Activated CD8-positive, alpha-beta memory T cell treated with anti-CD3 and anti-CD28 coated beads for 1 hour (primary cell): ENCODE measurements at regions not wholly inside any gene's neighbourhood (a gene's known extent, or its start where the extent isn't known, plus 50 kb on each side); places are given as distances from the start of the nearest gene placed in this dataset.
"Not testable (repeated sequence)": the region's sequence is repeated elsewhere in the genome, so short reads cannot be mapped to it uniquely, and the experiment has no call there.

ENCODE experiments used
- DNase-seq, 2 donors: peaks; one replicate each; pipeline ENCODE4 v3.0.0-alpha.2; 2020; ENCODE audit warnings: low read depth in 1 of 2; ENCODE audit errors: extremely low read depth in 1 of 2

DNA sequence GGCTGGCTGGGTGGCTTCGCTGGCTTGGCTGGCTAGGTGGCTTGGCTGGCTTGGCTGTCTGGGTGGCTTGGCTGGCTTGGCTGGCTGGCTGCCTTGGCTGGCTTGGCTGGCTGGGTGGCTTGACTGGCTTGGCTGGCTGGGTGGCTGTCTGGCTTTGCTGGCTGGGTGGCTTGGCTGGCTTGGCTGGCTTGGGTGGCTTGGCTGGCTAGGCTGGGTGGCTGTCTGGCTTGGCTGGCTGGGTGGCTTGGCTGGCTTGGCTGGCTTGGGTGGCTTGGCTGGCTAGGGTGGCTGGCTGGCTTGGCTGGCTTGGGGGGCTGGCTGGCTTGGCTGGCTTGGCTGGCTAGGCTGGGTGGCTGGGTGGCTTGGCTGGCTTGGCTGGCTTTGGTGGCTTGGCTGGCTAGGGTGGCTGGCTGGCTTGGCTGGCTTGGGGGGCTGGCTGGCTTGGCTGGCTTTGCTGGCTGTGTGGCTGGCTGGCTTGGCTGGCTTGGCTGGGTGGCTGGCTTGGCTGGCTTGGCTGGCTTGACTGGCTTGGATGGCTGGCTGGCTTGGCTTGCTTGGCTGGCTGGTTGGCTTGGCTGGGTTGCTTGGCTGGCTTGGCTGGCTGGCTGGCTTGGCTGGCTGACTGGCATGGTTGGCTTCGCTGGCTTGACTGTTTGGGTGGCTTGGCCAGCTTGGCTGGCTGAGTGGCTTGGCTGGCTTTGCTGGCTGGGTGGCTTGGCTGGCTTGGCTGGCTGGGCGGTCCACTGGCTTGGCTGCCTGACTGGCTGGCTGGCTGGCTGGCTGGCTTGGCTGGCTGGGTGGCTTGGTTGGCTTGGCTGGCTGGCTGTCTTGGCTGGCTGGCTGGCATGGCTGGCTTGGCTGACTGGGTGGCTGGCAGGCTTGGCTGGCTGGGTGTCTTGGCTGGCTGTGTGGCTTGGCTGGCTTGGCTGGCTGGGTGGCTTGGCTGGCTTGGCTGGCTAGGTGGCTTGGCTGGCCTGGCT lies 436.3 kb downstream of the GOLGA6L6 start:
- not testable (repeated sequence) for DNase-seq

DNA sequence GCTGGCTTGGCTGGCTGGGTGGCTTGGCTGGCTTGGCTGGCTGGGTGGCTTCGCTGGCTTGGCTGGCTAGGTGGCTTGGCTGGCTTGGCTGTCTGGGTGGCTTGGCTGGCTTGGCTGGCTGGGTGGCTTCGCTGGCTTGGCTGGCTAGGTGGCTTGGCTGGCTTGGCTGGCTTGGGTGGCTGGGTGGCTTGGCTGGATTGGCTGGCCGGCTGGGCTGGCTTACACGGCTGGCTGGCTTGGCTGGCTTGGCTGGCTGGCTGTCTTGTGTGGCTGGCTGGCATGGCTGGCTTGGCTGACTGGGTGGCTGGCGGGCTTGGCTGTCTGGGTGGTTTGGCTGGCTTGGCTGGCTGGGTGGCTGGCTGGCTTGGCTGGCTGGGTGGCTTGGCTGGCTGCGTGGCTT lies 437.0 kb downstream of the GOLGA6L6 start:
- DNase-seq = not testable (repeated sequence)

- DNase-seq = not testable (repeated sequence)
Measured at GRCh38 chr15:20102862-20103261, 438.7 kb downstream of the GOLGA6L6 start.

GRCh38 chr15:20102209-20102608 lies 439.4 kb downstream of the GOLGA6L6 start:
- DNase-seq = not testable (repeated sequence)

DNA sequence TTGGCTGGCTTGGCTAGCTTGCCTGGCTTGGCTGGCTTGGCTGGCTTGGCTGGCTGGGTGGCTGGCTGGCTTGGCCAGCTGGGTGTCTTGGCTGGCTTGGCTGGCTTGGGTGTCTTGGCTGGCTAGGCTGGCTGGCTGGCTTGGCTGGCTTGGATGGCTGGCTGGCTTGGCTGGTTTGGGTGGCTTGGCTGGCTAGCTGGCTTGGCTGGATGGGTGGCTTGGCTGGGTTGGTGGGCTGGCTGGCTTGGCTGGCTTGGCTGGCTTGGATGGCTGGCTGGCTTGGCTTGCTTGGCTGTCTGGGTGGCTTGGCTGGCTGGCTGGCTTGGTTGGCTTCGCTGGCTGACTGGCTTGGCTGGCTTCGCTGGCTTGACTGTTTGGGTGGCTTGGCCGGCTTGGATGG lies 440.3 kb downstream of the GOLGA6L6 start:
- not testable (repeated sequence) for DNase-seq

- DNase-seq = not testable (repeated sequence)
Measured at GRCh38 chr15:20100604-20101270, 440.9 kb downstream of the GOLGA6L6 start.

DNA sequence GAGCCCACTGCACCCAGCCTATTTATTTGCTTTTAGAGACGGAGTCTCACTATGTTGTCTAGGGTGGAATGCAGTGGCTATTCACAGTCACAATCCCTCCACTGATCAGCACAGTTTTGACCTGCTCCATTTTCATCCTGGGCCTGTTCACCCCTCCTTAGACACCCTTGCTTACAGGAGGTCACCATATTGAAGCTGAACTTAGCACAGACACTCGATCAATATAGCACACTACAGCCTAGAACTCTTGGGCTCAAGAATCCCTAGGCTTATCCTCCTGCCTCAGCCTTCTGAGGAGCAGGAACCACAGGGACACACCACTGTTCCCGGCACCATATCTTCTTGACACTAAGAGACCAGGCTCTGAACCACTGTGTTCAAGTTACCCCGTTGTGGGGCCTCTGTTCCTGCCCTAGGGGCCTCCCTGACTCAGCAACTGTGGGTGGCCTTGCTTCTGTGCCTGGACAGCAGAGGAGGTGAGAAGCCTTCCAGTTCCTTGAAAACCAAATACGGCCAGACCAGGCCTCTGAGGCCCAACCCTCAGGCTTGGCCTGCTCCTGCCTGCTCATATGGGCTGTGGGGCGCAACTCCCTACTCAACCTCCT lies 445.8 kb downstream of the GOLGA6L6 start:
- not testable (repeated sequence) for DNase-seq

GRCh38 chr15:20089541-20089940 lies 452.1 kb downstream of the GOLGA6L6 start:
- not testable (repeated sequence) for DNase-seq

DNA sequence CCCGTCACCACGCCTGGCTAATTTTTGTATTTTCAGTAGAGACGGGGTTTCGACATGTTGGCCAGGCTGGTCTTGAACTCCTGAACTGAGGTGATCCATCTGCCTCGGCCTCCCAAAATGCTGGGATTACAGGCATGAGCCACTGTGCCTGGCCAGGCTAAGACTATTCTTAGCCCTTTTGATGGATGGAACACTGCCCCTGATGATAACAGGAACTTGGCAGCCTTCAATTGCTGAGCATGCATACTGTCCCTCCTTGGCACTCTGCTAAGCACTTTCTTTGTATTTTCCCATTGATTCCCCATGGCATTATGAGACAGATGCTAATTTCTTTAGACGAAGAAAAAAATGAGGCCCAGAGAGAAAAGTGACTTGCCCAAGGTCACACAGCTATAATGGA lies 457.6 kb downstream of the GOLGA6L6 start:
- not testable (repeated sequence) for DNase-seq

GRCh38 chr15:20074082-20074481 lies 467.5 kb downstream of the GOLGA6L6 start:
- DNase-seq = not testable (repeated sequence)

DNA sequence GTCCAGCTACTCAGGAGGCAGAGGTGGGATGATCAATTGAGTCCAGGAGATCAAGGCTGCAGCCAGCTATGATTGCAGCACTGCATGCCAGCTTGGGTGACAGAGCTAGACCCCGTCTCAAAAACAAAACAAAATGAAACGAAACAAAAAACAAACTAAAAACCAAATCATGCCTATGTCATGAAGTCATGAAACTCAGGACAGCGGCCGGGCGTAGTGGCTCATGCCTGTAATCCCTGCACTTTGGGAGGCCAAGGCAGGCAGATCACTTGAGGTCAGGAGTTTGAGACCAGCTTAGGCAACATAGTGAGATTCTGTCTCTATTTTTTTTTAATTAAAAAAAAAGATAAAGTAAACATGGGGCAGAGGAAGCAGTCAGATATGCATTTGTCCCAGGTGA lies 472.6 kb downstream of the GOLGA6L6 start:
- DNase-seq = not testable (repeated sequence)

DNA sequence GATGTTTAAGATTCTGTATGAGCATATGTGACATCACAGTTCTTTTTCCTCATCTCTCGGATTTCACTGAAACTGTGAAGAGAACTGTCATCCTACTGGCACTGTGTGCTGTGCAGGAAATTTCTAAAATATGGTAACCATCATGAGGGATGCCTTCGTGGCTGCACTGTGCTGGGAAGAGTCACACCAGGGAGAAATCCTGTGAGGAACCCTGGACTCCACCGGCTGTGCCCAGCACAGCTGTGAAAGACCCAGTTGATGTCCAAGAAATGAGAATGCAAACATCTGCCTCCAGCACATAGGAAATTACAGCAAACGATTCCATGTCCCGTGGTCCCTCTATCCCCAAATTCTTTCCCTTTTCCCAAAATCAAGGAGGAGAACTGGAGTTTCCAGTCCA lies 475.4 kb downstream of the GOLGA6L6 start:
- DNase-seq = not testable (repeated sequence)

GRCh38 chr15:20065508-20065907 lies 476.1 kb downstream of the GOLGA6L6 start:
- not testable (repeated sequence) for DNase-seq

DNA sequence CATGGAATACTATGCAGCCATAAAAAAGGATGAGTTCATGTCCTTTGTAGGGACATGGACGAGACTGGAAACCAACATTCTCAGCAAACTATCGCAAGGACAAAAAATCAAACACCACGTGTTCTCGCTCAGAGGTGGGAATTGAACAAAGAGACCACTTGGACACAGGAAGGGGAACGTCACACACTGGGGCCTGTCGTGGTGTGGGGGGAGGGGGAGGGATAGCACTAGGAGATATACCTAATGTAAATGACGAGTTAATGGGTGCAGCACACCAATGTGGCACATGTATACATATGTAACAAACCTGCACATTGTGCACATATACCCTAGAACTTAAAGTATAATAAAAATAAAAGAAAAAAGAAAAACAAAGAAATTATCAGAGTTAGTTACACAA lies 478.4 kb downstream of the GOLGA6L6 start:
- DNase-seq = not testable (repeated sequence)

GRCh38 chr15:20060838-20061237 lies 480.8 kb downstream of the GOLGA6L6 start:
- not testable (repeated sequence) for DNase-seq

GRCh38 chr15:20056871-20057270 lies 484.7 kb downstream of the GOLGA6L6 start:
- not testable (repeated sequence) for DNase-seq

DNA sequence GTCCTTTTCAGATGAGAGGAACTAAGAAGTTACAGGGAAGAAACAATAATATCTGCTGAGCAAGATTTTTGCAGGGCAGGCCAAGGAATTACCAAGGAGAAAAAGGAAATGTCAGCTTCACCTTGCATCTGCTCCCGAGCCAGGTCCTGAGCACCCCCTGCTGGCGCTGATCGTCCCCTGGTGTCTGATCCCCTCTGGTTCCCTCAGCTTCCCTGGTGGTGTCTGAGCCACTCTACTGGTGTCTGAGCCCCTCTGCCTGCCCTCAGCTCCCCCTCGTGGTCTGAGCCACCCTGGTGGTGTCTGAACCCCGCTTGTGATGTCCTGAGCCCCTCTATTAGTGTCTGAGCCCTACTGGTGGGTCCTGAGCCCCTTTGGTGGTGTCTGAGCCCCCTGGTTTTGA lies 485.7 kb downstream of the GOLGA6L6 start:
- DNase-seq = not testable (repeated sequence)

DNA sequence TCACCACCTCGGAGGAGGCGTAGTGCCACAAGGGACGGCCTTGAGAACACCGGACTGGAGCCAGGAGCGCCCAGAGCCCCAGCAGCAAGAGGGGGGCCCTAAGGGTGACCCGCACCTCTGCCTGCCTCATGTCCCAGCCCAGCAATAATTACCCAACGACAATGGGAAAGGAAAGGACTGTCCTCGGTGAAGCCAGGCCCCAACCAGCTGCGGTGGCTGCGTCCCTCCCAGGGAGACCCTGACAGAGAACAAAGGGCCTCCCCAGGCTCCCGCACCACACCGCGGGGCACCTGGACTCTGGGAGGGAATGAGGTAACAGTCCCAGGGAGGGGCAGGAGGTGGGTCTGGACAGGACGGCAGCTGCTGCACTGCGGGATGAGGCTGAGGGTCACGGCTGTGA lies 493.4 kb downstream of the GOLGA6L6 start:
- DNase-seq = not testable (repeated sequence)

DNA sequence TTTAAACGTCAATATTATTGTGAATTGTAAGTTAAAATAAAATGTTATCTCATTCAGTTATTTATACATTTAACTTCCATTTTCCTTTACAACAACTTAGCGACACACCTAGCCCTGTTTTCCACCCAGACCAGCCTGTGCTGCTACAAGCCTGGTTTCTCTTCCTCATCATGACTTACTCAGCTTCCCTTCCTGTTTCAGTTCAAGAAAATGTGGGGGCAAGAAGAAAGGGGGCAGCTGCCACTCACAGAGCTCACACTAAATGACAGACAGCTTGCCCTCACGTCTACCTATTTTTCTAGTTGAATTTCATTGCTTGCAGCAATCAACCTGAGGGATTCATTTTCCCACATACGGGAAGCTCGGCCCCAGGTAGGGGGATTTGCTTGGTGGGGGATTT lies 496.4 kb downstream of the GOLGA6L6 start:
- DNase-seq = not testable (repeated sequence)

GRCh38 chr15:20040691-20041090 lies 500.9 kb downstream of the GOLGA6L6 start:
- not testable (repeated sequence) for DNase-seq

- DNase-seq = not testable (repeated sequence)
Measured at GRCh38 chr15:20025040-20025439, 516.6 kb downstream of the GOLGA6L6 start.
